GM12875 (cell line): ENCODE measurements at regions not wholly inside any gene's neighbourhood (a gene's known extent, or its start where the extent isn't known, plus 50 kb on each side); places are given as distances from the start of the nearest gene placed in this dataset.

Experiments used
- H3K4me3 ChIP-seq: one replicate; pipeline ENCODE4 v1.5.1; 2011; ENCODE audit warnings: low read depth, low read length, control low read depth
- CTCF ChIP-seq: IDR thresholded peaks from 2 replicates; pipeline ENCODE4 v1.5.1; 2011; ENCODE audit warnings: low read depth, mild to moderate bottlenecking, control low read depth, inconsistent platforms, low read length, moderate library complexity, borderline replicate concordance; ENCODE audit not compliant: insufficient read depth

- no peak for TF ChIP-seq CTCF
- H3K4me3 ChIP-seq = no peak overlapping the region
Measured at GRCh38 chr14:42480255-42480654, 873.6 kb downstream of the LRFN5 start.

GRCh38 chr14:42475289-42475688, 868.6 kb downstream of the LRFN5 start:
- no peak for TF ChIP-seq CTCF
- no peak overlapping the region for H3K4me3 ChIP-seq

GRCh38 chr14:42470427-42470719, 863.7 kb downstream of the LRFN5 start:
- H3K4me3 ChIP-seq = no peak overlapping the region
- TF ChIP-seq CTCF = no peak

GRCh38 chr14:42469637-42470426, 863.2 kb downstream of the LRFN5 start:
- H3K4me3 ChIP-seq = no peak overlapping the region
- no peak for TF ChIP-seq CTCF

- H3K4me3 ChIP-seq = no peak overlapping the region
- no peak for TF ChIP-seq CTCF
Measured at GRCh38 chr14:42460673-42461072, 854.0 kb downstream of the LRFN5 start.

- H3K4me3 ChIP-seq = no peak overlapping the region
- TF ChIP-seq CTCF = no peak
Measured at GRCh38 chr14:42459171-42459685, 852.6 kb downstream of the LRFN5 start.

- H3K4me3 ChIP-seq = no peak overlapping the region
- TF ChIP-seq CTCF = no peak
Measured at GRCh38 chr14:42441615-42442014, 834.9 kb downstream of the LRFN5 start.
